PFSK-1 (cell line): ENCODE measurements at regions not wholly inside any gene's neighbourhood (a gene's known extent, or its start where the extent isn't known, plus 50 kb on each side); places are given as distances from the start of the nearest gene placed in this dataset.

Experiments
- FOXP2 ChIP-seq: optimal IDR thresholded peaks from 2 replicates; pipeline ENCODE3; 2011; ENCODE audit warnings: borderline replicate concordance, control low read depth, inconsistent platforms; ENCODE audit not compliant: insufficient read depth; ENCODE audit errors: extremely low read length, extremely low read depth
- POLR2AphosphoS5 ChIP-seq: IDR thresholded peaks from 2 replicates; pipeline ENCODE4 v1.6.1; 2012; ENCODE audit warnings: low read depth, mild to moderate bottlenecking, control low read depth, low read length, moderate library complexity
- REST ChIP-seq, 2 experiments: IDR thresholded peaks; 2 replicates each; pipeline versions ENCODE4 v1.6.1 to v1.8.0; 2011 to 2012; ENCODE audit warnings: low read depth in 2 of 2, low read length in 2 of 2, control low read depth in 1 of 2, inconsistent platforms in 1 of 2, mild to moderate bottlenecking in 1 of 2, moderate library complexity in 1 of 2; ENCODE audit not compliant: insufficient read depth in 1 of 2
- SIN3A ChIP-seq: IDR thresholded peaks from 2 replicates; pipeline ENCODE4 v1.6.1; 2012; ENCODE audit warnings: mild to moderate bottlenecking, low read length, moderate library complexity, borderline replicate concordance; ENCODE audit not compliant: insufficient read depth
- TAF1 ChIP-seq: IDR thresholded peaks from 2 replicates; pipeline ENCODE4 v1.6.1; 2012; ENCODE audit warnings: low read length, control low read depth, borderline replicate concordance; ENCODE audit not compliant: insufficient read depth

- TF ChIP-seq TAF1 (no peak), SIN3A (no peak), FOXP2 (no peak), POLR2AphosphoS5 (no peak), REST (IDR thresholded peaks at IDR 0.05; ENCODE audit: insufficient read depth in 1 of 2, low read depth in 2 of 2, low read length in 2 of 2) (no peak)
Measured at GRCh38 chr2:145764631-145765030, 1244.7 kb upstream of the ZEB2 start.

- TF ChIP-seq FOXP2 (no peak), POLR2AphosphoS5 (no peak), REST (IDR thresholded peaks at IDR 0.05; ENCODE audit: insufficient read depth in 1 of 2, low read depth in 2 of 2, low read length in 2 of 2) (no peak), SIN3A (no peak), TAF1 (no peak)
Measured at GRCh38 chr2:145760781-145761649, 1241.1 kb upstream of the ZEB2 start.

- TF ChIP-seq FOXP2 (no peak), SIN3A (no peak), TAF1 (no peak), REST (IDR thresholded peaks at IDR 0.05; ENCODE audit: insufficient read depth in 1 of 2, low read depth in 2 of 2, low read length in 2 of 2) (no peak), POLR2AphosphoS5 (no peak)
Measured at GRCh38 chr2:145759228-145759915, 1239.5 kb upstream of the ZEB2 start.

- TF ChIP-seq POLR2AphosphoS5 (no peak), FOXP2 (no peak), SIN3A (no peak), TAF1 (no peak), REST (IDR thresholded peaks at IDR 0.05; ENCODE audit: insufficient read depth in 1 of 2, low read depth in 2 of 2, low read length in 2 of 2) (no peak)
Measured at GRCh38 chr2:145757503-145758246, 1237.8 kb upstream of the ZEB2 start.
